ENCODE measurements at regions not wholly inside any gene's neighbourhood (a gene's known extent, or its start where the extent isn't known, plus 50 kb on each side); places are given as distances from the start of the nearest gene placed in this dataset.

- no peak for FAIRE-seq
These were observed 388.0 kb upstream of the TBL1XR1 start for GRCh38 chr3:177585271-177585670.

GRCh38 chr3:177589041-177589650 is 391.9 kb upstream of the TBL1XR1 start:
- no peak for FAIRE-seq

- FAIRE-seq, result no peak
These were observed 392.7 kb upstream of the TBL1XR1 start for GRCh38 chr3:177589911-177590381.

GRCh38 chr3:177590826-177591225 is 393.5 kb upstream of the TBL1XR1 start:
- FAIRE-seq, result no peak

GRCh38 chr3:177591379-177591778 is 394.1 kb upstream of the TBL1XR1 start:
- FAIRE-seq, result no peak

- FAIRE-seq, result no peak
These were observed 396.8 kb upstream of the TBL1XR1 start for GRCh38 chr3:177594096-177594495.

GRCh38 chr3:177595530-177596188 is 398.4 kb upstream of the TBL1XR1 start:
- no peak for FAIRE-seq

GRCh38 chr3:177596248-177596815 is 399.1 kb upstream of the TBL1XR1 start:
- no peak for FAIRE-seq

- FAIRE-seq, result no peak
These were observed 399.6 kb upstream of the TBL1XR1 start for GRCh38 chr3:177596816-177597271.

- no peak for FAIRE-seq
These were observed 400.2 kb upstream of the TBL1XR1 start for GRCh38 chr3:177597311-177598096.

- no peak for FAIRE-seq
These were observed 401.0 kb upstream of the TBL1XR1 start for GRCh38 chr3:177598097-177598833.

- no peak for FAIRE-seq
These were observed 402.0 kb upstream of the TBL1XR1 start for GRCh38 chr3:177599326-177599725.

GRCh38 chr3:177599837-177600236 is 402.6 kb upstream of the TBL1XR1 start:
- no peak for FAIRE-seq

GRCh38 chr3:177600411-177600810 is 403.1 kb upstream of the TBL1XR1 start:
- no peak for FAIRE-seq

- FAIRE-seq, result no peak
These were observed 403.9 kb upstream of the TBL1XR1 start for GRCh38 chr3:177601152-177601551.

GRCh38 chr3:177602601-177603147 is 405.4 kb upstream of the TBL1XR1 start:
- no peak for FAIRE-seq

GRCh38 chr3:177603148-177603603 is 405.9 kb upstream of the TBL1XR1 start:
- no peak for FAIRE-seq

- FAIRE-seq, result no peak
These were observed 406.9 kb upstream of the TBL1XR1 start for GRCh38 chr3:177604181-177604580.

- no peak for FAIRE-seq
These were observed 409.6 kb upstream of the TBL1XR1 start for GRCh38 chr3:177606891-177607290.

GRCh38 chr3:177607589-177607988 is 410.3 kb upstream of the TBL1XR1 start:
- FAIRE-seq, result no peak

GRCh38 chr3:177608443-177608842 is 411.2 kb upstream of the TBL1XR1 start:
- no peak for FAIRE-seq

GRCh38 chr3:177609613-177610012 is 412.3 kb upstream of the TBL1XR1 start:
- FAIRE-seq, result no peak
